ENCODE measurements at regions not wholly inside any gene's neighbourhood (a gene's known extent, or its start where the extent isn't known, plus 50 kb on each side); places are given as distances from the start of the nearest gene placed in this dataset.
"Not testable (repeated sequence)": the region's sequence is repeated elsewhere in the genome, so short reads cannot be mapped to it uniquely, and the experiment has no call there.

DNA sequence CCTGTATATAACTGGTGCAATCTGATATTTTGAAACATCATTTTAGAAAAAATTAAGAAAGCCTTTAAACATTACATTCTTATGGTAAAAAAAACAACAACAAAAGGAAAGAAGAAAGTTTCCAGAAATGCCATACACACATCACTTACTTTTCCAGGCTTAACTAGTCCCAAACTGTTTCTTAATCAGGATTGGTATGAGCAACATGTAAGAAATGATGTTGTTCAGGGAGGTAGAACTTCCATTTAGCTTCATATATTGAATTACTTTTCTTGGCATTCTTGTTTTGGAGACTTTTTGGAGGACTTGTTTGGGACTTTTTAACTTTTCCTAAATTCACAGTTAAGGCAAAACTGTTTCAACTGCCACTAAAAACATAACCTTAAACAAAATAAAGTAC is 791.5 kb downstream of the METTL15 start:
- DNase-seq (ENCODE audit: extremely low read depth, insufficient read length) = no peak
- H3K27me3 ChIP-seq (replicated peaks; ENCODE audit: control insufficient read depth, insufficient read depth, low read length) = no peaks in the 10 kb centered on the region
- TF ChIP-seq, protein P1, sequence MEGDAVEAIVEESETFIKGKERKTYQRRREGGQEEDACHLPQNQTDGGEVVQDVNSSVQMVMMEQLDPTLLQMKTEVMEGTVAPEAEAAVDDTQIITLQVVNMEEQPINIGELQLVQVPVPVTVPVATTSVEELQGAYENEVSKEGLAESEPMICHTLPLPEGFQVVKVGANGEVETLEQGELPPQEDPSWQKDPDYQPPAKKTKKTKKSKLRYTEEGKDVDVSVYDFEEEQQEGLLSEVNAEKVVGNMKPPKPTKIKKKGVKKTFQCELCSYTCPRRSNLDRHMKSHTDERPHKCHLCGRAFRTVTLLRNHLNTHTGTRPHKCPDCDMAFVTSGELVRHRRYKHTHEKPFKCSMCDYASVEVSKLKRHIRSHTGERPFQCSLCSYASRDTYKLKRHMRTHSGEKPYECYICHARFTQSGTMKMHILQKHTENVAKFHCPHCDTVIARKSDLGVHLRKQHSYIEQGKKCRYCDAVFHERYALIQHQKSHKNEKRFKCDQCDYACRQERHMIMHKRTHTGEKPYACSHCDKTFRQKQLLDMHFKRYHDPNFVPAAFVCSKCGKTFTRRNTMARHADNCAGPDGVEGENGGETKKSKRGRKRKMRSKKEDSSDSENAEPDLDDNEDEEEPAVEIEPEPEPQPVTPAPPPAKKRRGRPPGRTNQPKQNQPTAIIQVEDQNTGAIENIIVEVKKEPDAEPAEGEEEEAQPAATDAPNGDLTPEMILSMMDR (IDR thresholded peaks at IDR 0.05; ENCODE audit: insufficient read depth, low read length, poor library complexity, severe bottlenecking) = no peak
- no peak overlapping the region for H3K4me3 ChIP-seq (replicated peaks; ENCODE audit: low read depth, low read length)
- H3K36me3 ChIP-seq (ENCODE audit: control insufficient read depth, insufficient read depth, low read length) = no peaks in the 10 kb centered on the region

DNA sequence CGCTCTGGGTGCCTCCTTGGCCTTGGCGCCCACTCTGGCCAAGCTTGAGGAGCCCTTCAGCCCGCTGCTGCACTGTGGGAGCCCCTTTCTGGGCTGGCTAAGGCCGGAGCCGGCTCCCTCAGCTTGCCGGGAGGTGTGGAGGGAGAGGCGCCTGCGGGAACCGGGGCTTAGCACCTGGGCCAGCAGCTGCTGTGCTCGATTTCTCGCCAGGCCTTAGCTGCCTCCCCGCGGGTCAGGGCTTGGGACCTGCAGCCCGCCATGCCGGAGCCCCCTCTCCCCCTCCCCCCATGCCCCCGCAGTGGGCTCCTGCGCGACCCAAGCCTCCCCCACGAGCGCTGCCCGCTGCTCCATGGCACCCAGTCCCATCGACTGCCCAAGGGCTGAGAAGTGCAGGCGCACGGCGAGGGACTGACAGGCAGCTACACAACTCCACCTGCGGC is 782.4 kb downstream of the METTL15 start:
- not testable (repeated sequence) for H3K27me3 ChIP-seq (replicated peaks; ENCODE audit: control insufficient read depth, insufficient read depth, low read length); H3K4me3 ChIP-seq (replicated peaks; ENCODE audit: low read depth, low read length); H3K36me3 ChIP-seq (ENCODE audit: control insufficient read depth, insufficient read depth, low read length); DNase-seq (ENCODE audit: extremely low read depth, insufficient read length)

DNA sequence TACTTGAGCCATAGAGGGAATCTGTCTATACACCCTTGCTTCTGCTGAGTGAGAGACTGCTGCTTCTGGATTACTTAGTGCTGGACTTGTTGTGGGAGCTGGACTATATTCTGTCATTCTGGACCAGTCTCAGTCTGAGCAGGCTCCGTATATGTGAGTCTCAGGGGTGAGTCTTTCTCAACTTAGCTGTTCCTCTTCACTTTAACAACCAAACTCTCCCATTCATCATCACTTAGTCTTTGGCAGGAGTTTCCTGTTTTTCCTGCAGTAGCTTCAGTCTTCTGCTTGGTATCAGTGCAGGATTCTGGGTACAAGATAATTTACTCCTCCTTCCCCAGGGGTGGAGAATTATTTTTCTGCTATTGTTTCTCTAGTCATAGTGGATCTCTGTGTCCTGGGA is 779.5 kb downstream of the METTL15 start:
- H3K36me3 ChIP-seq (ENCODE audit: control insufficient read depth, insufficient read depth, low read length) = no peaks in the 10 kb centered on the region
- TF ChIP-seq, protein P1 (IDR thresholded peaks at IDR 0.05; ENCODE audit: insufficient read depth, low read length, poor library complexity, severe bottlenecking) = no peak
- no peak for DNase-seq (ENCODE audit: extremely low read depth, insufficient read length)
- no peak overlapping the region for H3K4me3 ChIP-seq (replicated peaks; ENCODE audit: low read depth, low read length)
- H3K27me3 ChIP-seq (replicated peaks; ENCODE audit: control insufficient read depth, insufficient read depth, low read length) = no peaks in the 10 kb centered on the region

DNA sequence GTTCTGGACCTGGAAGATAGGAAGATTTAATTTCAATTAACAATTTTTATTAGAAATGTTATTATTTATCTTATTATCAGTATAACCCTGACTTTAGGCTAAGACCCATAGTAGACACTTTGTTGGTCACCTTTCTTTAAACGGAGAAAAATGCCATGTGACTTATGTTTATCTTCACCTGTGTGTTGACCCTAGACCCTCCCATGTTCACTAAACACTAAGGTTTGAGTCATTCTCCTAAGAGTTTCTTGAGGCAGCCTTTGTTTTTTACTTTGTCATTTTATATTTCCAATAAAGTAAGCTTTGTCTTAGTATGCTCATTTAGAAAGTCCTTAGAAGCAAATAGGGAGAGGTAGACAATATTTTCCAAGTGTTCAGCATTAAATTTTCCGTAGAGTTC is 771.7 kb downstream of the METTL15 start:
- no peak for DNase-seq (ENCODE audit: extremely low read depth, insufficient read length)
- Histone ChIP-seq H3K4me3 (replicated peaks; ENCODE audit: low read depth, low read length) (no peak overlapping the region), H3K27me3 (replicated peaks; ENCODE audit: control insufficient read depth, insufficient read depth, low read length) (no peaks in the 10 kb centered on the region), H3K36me3 (ENCODE audit: control insufficient read depth, insufficient read depth, low read length) (no peaks in the 10 kb centered on the region)
- TF ChIP-seq, protein P1 (IDR thresholded peaks at IDR 0.05; ENCODE audit: insufficient read depth, low read length, poor library complexity, severe bottlenecking) = no peak

DNA sequence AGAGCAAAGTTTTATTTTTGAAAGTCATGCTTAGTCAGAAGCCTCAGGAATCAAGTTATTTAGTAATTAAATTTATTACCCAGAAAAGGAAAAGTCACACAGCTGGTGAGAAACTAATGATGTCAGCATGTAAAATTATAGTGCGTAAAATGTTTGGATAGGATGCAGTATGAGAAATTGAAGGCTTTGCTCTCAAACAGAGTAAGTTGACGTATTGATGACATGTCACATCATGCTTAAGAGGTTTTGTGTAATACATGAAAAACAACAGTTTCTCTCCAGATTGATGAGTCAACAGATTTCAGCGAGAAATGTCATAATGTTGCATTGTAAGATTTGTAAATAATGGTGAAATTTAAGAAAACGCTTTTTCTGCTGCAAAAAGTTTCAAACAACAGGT is 769.8 kb downstream of the METTL15 start:
- no peak for DNase-seq (ENCODE audit: extremely low read depth, insufficient read length)
- no peaks in the 10 kb centered on the region for H3K36me3 ChIP-seq (ENCODE audit: control insufficient read depth, insufficient read depth, low read length)
- TF ChIP-seq, protein P1 (IDR thresholded peaks at IDR 0.05; ENCODE audit: insufficient read depth, low read length, poor library complexity, severe bottlenecking) = no peak
- H3K4me3 ChIP-seq (replicated peaks; ENCODE audit: low read depth, low read length) = no peak overlapping the region
- no peaks in the 10 kb centered on the region for H3K27me3 ChIP-seq (replicated peaks; ENCODE audit: control insufficient read depth, insufficient read depth, low read length)

DNA sequence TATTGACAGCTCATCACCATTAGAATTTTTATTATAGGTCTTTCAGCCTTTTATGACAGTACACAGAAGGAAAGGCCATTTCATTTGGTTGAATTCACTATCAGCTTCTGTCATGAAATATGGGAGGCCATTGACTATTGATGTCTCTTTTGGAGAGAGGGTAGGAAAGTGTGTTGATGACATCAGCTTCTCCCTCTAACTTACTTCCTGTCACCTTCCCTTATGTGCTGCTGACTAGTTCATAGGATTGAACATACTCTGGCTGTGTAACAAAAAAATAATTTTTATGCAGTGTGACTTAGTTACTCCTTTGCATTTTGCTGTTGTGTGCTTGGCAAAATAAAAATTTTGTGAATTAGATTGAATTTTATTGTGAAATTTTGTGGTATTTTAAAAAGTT is 769.2 kb downstream of the METTL15 start:
- Histone ChIP-seq H3K4me3 (replicated peaks; ENCODE audit: low read depth, low read length) (no peak overlapping the region), H3K36me3 (ENCODE audit: control insufficient read depth, insufficient read depth, low read length) (no peaks in the 10 kb centered on the region), H3K27me3 (replicated peaks; ENCODE audit: control insufficient read depth, insufficient read depth, low read length) (no peaks in the 10 kb centered on the region)
- TF ChIP-seq, protein P1 (IDR thresholded peaks at IDR 0.05; ENCODE audit: insufficient read depth, low read length, poor library complexity, severe bottlenecking) = no peak
- DNase-seq (ENCODE audit: extremely low read depth, insufficient read length) = no peak
